GM12864 (cell line): ENCODE measurements at regions not wholly inside any gene's neighbourhood (a gene's known extent, or its start where the extent isn't known, plus 50 kb on each side); places are given as distances from the start of the nearest gene placed in this dataset.

Source experiments
- DNase-seq: peaks from one replicate; pipeline ENCODE4 v3.0.0-alpha.2; 2011; ENCODE audit warnings: low read depth
- H3K4me3 ChIP-seq: 2 replicates; pipeline ENCODE4 v1.5.1; 2011; ENCODE audit warnings: mild to moderate bottlenecking, low read depth, low read length, control low read depth
- TF ChIP-seq, protein P1 (sequence below): IDR thresholded peaks from 2 replicates; pipeline ENCODE4 v1.5.1; 2011; ENCODE audit warnings: low read depth, mild to moderate bottlenecking, moderate library complexity, low read length, control low read depth, inconsistent platforms; ENCODE audit errors: missing control alignments

DNA sequence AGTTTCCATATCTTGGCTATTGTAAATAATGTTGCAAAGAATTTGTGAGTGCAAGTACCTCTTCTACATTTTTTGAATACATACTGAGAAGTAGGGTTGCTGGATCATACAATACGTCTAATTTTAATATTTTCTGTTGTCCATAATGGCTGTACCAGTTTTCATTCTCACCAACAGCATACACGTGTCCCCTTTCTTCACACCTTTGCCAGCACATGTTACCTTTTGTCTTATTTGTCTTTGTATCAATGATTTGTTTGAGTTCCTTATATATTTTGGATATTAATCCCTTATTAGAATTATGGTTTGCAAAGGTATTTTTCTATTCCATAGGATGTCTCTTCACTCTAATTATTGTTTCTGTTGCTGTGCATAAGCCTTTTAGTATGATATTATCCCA lies 904.3 kb downstream of the METTL15 start:
- DNase-seq, result no peak
- TF ChIP-seq, protein P1, sequence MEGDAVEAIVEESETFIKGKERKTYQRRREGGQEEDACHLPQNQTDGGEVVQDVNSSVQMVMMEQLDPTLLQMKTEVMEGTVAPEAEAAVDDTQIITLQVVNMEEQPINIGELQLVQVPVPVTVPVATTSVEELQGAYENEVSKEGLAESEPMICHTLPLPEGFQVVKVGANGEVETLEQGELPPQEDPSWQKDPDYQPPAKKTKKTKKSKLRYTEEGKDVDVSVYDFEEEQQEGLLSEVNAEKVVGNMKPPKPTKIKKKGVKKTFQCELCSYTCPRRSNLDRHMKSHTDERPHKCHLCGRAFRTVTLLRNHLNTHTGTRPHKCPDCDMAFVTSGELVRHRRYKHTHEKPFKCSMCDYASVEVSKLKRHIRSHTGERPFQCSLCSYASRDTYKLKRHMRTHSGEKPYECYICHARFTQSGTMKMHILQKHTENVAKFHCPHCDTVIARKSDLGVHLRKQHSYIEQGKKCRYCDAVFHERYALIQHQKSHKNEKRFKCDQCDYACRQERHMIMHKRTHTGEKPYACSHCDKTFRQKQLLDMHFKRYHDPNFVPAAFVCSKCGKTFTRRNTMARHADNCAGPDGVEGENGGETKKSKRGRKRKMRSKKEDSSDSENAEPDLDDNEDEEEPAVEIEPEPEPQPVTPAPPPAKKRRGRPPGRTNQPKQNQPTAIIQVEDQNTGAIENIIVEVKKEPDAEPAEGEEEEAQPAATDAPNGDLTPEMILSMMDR, result no peak
- H3K4me3 ChIP-seq, result no peak overlapping the region

DNA sequence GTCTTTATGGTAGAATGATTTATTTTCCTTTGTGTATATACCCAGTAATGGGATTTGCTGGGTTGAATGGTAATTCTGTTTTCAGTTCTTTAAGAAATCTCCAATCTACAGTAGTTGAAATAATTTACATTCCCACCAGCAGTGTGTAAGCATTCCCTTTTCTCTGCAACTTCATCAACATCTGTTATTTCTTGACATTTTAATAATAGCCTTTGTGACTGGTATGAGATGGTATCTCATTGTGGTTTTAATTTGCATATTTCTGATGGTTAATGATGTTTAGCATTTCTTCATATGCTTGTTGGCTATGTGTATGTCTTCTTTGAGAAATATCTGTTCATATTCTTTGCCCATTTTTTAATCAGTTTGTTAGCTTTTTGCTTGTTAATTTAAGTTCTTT lies 901.2 kb downstream of the METTL15 start:
- no peak for DNase-seq

DNA sequence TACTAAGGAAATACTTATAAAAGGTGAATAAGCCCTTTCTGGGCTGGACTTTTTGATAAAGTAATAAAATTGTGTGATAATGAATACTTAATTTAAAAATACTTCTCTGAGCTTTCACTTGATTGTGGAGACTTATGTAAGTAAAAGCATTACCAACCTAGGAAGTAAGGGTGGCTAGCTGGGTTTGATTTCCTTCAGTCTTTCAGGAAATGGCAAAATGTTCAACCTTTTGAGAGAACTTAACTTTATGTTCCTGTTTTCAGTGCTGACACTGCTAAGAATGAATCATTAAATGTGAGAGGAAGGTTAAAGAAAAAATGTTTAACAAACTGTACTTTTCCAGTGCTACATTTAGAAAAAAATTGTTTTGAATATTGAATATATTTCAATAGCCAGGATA lies 900.3 kb downstream of the METTL15 start:
- TF ChIP-seq, protein P1, result no peak
- no peak overlapping the region for H3K4me3 ChIP-seq
- DNase-seq, result no peak

More for the DNA sequence above, 901.2 kb downstream of the METTL15 start:
- TF ChIP-seq, protein P1, result no peak
- H3K4me3 ChIP-seq, result no peak overlapping the region

DNA sequence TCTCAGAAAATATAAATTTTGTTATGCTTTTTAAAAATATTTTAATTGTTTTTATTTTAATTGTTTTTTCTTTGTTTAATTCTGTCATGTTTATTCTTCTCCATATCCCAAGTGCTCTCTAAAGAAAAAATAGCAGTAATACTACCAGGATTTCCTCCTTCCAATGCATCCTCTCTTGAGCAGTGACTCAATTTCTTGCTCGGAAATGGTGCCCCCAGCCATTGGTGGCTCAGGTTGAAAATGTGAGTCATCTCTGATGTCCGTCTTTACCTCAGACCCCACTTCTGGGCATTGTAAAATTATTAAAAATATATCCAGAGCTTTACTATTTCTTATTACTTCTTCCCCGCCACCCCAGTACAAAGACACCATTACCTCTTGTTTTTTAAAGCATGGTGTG lies 898.5 kb downstream of the METTL15 start:
- no peak for DNase-seq
- H3K4me3 ChIP-seq, result no peak overlapping the region
- TF ChIP-seq, protein P1, result no peak

DNA sequence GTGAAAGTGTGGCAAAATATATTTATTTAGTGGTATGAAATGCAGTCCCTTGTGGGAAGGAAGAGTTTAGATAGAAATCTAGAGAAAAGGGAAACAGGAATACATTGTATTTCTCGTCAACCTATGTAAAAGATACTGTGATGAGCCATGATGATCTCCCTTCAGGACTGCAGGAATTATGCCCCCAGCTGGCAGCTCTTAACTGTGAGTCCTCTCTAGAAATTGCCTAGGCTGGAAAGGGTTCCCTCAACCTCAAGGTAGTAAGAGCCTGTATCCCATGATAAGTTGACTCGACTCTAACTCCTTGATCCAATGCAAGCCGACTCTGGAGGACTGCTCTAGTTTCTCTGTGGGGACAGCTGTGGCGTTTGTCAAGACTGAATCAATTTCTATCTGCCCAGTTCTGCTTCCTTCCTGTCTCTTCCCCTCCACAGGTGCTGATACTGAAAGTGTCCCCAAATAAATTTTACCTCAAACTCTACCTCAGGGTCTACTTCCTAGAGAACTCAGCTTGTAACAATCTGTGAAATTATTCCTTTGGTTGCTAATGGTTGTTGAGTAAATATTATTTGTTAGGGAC lies 897.3 kb downstream of the METTL15 start:
- TF ChIP-seq, protein P1, result no peak

DNA sequence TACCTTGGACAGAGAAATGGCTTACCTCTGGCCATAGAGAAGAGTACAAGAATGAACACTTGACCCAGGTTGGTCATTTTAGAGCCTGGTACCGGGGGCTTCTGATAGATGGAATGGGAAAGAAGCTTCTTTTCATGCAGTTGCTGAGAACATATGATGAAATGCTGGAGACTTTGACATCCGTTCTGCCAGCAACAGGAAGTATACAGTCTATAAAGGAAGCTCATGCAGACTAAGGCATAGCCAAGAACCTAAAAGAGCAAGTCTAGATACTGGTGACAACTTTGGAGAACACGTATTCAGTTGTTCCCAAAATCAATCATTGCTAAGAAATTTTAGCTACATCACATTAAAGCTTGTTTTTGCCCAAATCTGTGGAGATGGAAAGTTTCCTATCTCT lies 894.6 kb downstream of the METTL15 start:
- no peak overlapping the region for H3K4me3 ChIP-seq
- DNase-seq, result no peak
- TF ChIP-seq, protein P1, result no peak

More for the DNA sequence above, 897.3 kb downstream of the METTL15 start:
- no peak overlapping the region for H3K4me3 ChIP-seq
- DNase-seq, result no peak

DNA sequence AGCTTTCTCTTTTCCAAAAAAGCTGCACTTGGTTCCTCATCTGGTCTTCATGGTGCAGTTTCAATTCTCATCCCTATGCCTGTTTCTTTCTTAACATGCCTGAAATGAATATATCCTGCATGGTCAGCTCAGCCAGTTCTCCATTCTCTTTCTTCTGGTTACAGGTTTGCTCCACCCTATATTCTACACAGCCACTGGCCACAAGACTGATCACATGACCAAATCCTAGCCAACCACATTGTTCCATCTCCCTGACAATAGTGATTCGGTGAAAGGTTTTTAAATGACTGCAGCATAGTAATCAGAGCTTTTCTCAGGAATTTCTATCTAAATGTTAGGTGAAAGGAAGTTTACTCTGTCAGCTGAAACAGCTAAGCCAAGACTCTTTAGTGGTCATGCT lies 891.4 kb downstream of the METTL15 start:
- no peak for DNase-seq
- TF ChIP-seq, protein P1, result no peak
- no peak overlapping the region for H3K4me3 ChIP-seq
